Caco-2 (cell line): ENCODE measurements at regions not wholly inside any gene's neighbourhood (a gene's known extent, or its start where the extent isn't known, plus 50 kb on each side); places are given as distances from the start of the nearest gene placed in this dataset.

Source experiments
- BruUV-seq: library from RNA; stranded (reverse); fragments of 400-500 nt; replicated peaks from 2 replicates; lab custom pipeline; 2021; lab: Mats Ljungman, UMichigan
- CTCF ChIA-PET: fragments of 300-600 bp; sonication (Branson Sonifier 250); formaldehyde crosslinking; loops from one replicate; lab custom pipeline; 2022; ENCODE audit warnings: antibody characterized with exemption; lab: Charles Lee
- POLR2A ChIA-PET: fragments of 300-600 bp; sonication (Branson Sonifier 250); formaldehyde crosslinking; loops from one replicate; lab custom pipeline; 2022; ENCODE audit warnings: antibody characterized with exemption; lab: Charles Lee
- DNase-seq, 2 experiments: peaks; one replicate each; pipeline versions ENCODE4 v3.0.0 to v3.0.0-alpha.2; 2020 to 2022
- H3K27me3 ChIP-seq: replicated peaks from 2 replicates; pipeline ENCODE4 v1.6.0; 2011; ENCODE audit warnings: low read length; ENCODE audit not compliant: control insufficient read depth, insufficient read depth
- H3K36me3 ChIP-seq: 2 replicates; pipeline ENCODE4 v1.5.1; 2011; ENCODE audit warnings: low read length; ENCODE audit not compliant: control insufficient read depth, insufficient read depth
- H3K4me1 ChIP-seq: fragments of 250-450 bp; sonication (Bioruptor Pico); 2 replicates; pipeline ENCODE4 v1.5.1; 2020; ENCODE audit warnings: mild to moderate bottlenecking
- H3K4me3 ChIP-seq: 2 replicates; pipeline ENCODE4 v1.5.1; 2011; ENCODE audit warnings: low read depth, mild to moderate bottlenecking, control low read depth, low read length
- H3K9me3 ChIP-seq: fragments of 250-450 bp; sonication (Bioruptor Pico); 2 replicates; pipeline ENCODE4 v1.5.1; 2020; ENCODE audit warnings: mild to moderate bottlenecking, moderate library complexity
- H3K27ac Mint-ChIP-seq: one replicate; pipeline ENCODE4 v1.8.0; 2022; ENCODE audit warnings: mixed read lengths; ENCODE audit not compliant: unreplicated experiment
- H3K27me3 Mint-ChIP-seq: one replicate; pipeline ENCODE4 v1.8.0; 2022; ENCODE audit warnings: mixed read lengths; ENCODE audit not compliant: insufficient read depth, unreplicated experiment
- H3K36me3 Mint-ChIP-seq: one replicate; pipeline ENCODE4 v1.8.0; 2022; ENCODE audit warnings: mild to moderate bottlenecking, mixed read lengths; ENCODE audit not compliant: insufficient read depth, unreplicated experiment
- H3K4me1 Mint-ChIP-seq: one replicate; pipeline ENCODE4 v1.8.0; 2022; ENCODE audit warnings: low read depth, mixed read lengths; ENCODE audit not compliant: unreplicated experiment
- H3K4me3 Mint-ChIP-seq: one replicate; pipeline ENCODE4 v1.8.0; 2022; ENCODE audit warnings: mild to moderate bottlenecking, moderate library complexity, mixed read lengths; ENCODE audit not compliant: unreplicated experiment
- H3K9me3 Mint-ChIP-seq: one replicate; pipeline ENCODE4 v1.8.0; 2022; ENCODE audit warnings: mixed read lengths; ENCODE audit not compliant: unreplicated experiment
- CTCF ChIP-seq, 2 experiments: fragments of 200-600 bp in 1 of 2; IDR thresholded peaks; 1 replicate in 1 of 2; 2 replicates in 1 of 2; pipeline versions ENCODE4 v1.5.1 to v1.8.0; 2011 to 2022; ENCODE audit warnings: antibody characterized with exemption in 1 of 2, control low read depth in 1 of 2, inconsistent platforms in 1 of 2, low read depth in 1 of 2, low read length in 1 of 2, mild to moderate bottlenecking in 1 of 2, moderate library complexity in 1 of 2; ENCODE audit not compliant: insufficient read depth in 1 of 2, severe bottlenecking in 1 of 2, unreplicated experiment in 1 of 2
- intact Hi-C: fragments of 100-400 bp; cut with micrococcal nuclease; formaldehyde crosslinking; loops from one replicate; pipeline ENCODE4 v1.10.0; 2022; ENCODE audit not compliant: unreplicated experiment

GRCh38 chr6:9138936-9139335, 703.6 kb upstream of the SLC35B3 start:
- Mint-ChIP-seq H3K27ac (no peak overlapping the region), H3K9me3 (peaks cover 9% of the 10 kb centered on the region)
- CTCF ChIA-PET: no interaction called here

DNA sequence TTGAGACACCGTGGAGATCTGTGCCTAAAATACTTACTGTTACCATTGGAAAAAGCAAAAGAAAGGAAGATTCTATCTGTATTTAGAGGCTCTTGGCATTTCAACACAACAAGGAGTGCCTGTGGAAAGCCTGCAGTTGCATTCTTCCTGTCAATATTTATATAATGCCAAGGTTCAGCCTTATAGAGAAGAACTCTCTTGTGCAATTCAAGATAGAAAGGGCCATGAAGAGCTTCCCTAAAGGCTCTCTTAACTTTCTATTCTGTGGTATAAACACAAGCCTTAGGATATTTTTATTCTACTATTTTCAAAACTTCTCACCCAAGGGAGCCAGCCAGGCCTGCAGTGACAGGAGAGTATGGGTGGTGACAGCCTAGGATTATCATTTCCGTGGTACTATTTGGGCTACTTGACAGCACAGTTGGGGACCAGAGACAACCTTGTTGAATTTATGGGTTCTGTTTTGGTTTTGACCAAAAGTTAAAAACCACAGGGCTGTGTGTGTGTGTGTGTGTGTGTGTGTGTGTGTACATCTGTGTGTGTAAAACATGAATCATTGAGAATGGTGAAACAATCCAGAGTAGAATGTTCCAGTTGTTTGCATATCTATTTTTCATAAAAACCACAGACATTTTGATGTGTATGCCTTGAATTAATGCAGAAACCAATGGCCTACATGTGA, 700.9 kb upstream of the SLC35B3 start:
- H3K27me3 ChIP-seq: no peaks in the 10 kb centered on the region
- no peaks in the 10 kb centered on the region for H3K36me3 ChIP-seq
- no TSS peak for BruUV-seq
- peaks cover 2% of the 10 kb centered on the region for H3K4me1 Mint-ChIP-seq
- H3K27ac Mint-ChIP-seq: no peak overlapping the region
- H3K4me3 Mint-ChIP-seq: no peak overlapping the region
- H3K4me1 ChIP-seq: no peaks in the 10 kb centered on the region; the same call in 1 of the 2 replicates
- POLR2A ChIA-PET: no interaction called here
- no peaks in the 10 kb centered on the region for H3K9me3 Mint-ChIP-seq
- DNase-seq: no peak
- CTCF ChIA-PET: no interaction called here
- no peak for TF ChIP-seq CTCF (IDR thresholded peaks at IDR 0.05; ENCODE audit: insufficient read depth in 1 of 2, low read depth in 1 of 2, low read length in 1 of 2, severe bottlenecking in 1 of 2, unreplicated experiment in 1 of 2)
- H3K9me3 ChIP-seq: no peaks in the 10 kb centered on the region
- no peaks in the 10 kb centered on the region for H3K27me3 Mint-ChIP-seq
- intact Hi-C loops: no loop called here
- no peak overlapping the region for H3K4me3 ChIP-seq
- no peaks in the 10 kb centered on the region for H3K36me3 Mint-ChIP-seq

More at GRCh38 chr6:9138936-9139335, 703.6 kb upstream of the SLC35B3 start:
- no peak for DNase-seq
- Histone ChIP-seq H3K4me3 (no peak overlapping the region), H3K9me3 (no peaks in the 10 kb centered on the region), H3K4me1 (no peaks in the 10 kb centered on the region; the same call in 1 of the 2 replicates), H3K27me3 (no peaks in the 10 kb centered on the region), H3K36me3 (no peaks in the 10 kb centered on the region)
- H3K36me3 Mint-ChIP-seq: no peaks in the 10 kb centered on the region
- intact Hi-C loops: no loop called here
- no TSS peak for BruUV-seq
- no peak overlapping the region for H3K4me3 Mint-ChIP-seq
- H3K4me1 Mint-ChIP-seq: peaks cover 7% of the 10 kb centered on the region
- H3K27me3 Mint-ChIP-seq: peaks cover 2% of the 10 kb centered on the region
- TF ChIP-seq CTCF (IDR thresholded peaks at IDR 0.05; ENCODE audit: insufficient read depth in 1 of 2, low read depth in 1 of 2, low read length in 1 of 2, severe bottlenecking in 1 of 2, unreplicated experiment in 1 of 2): no peak
- POLR2A ChIA-PET: no interaction called here

DNA sequence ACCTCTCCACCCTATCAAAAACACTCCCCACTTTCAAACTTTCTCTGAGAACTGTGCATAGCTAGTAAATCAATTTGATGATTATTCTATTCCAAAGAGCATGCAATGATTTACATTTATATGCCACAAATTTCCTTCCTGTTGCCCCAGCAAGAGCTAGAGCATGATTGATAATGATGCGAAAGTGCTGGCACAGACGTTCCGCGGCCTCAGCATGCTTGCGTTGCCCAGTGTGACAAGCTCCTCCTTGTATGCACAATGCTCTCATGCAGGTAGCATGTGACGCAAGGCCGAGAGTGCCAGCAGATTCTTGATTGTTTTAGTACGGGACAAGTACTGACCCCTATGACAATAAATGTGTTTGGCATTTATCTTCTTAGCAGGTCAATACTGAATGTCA, 696.3 kb upstream of the SLC35B3 start:
- no peaks in the 10 kb centered on the region for H3K4me1 Mint-ChIP-seq
- no peaks in the 10 kb centered on the region for H3K27me3 Mint-ChIP-seq
- H3K27ac Mint-ChIP-seq: no peak overlapping the region
- H3K9me3 ChIP-seq: no peaks in the 10 kb centered on the region
- no peaks in the 10 kb centered on the region for H3K9me3 Mint-ChIP-seq
- no peak overlapping the region for H3K4me3 ChIP-seq
- H3K4me3 Mint-ChIP-seq: no peak overlapping the region
- H3K36me3 Mint-ChIP-seq: no peaks in the 10 kb centered on the region
- ChIA-PET POLR2A (no interaction called here), CTCF (no interaction called here)
- no peaks in the 10 kb centered on the region for H3K4me1 ChIP-seq
- intact Hi-C loops: no loop called here
- peak in 1 of 2 experiments; percentile 3 for DNase-seq
- no TSS peak for BruUV-seq
- no peaks in the 10 kb centered on the region for H3K36me3 ChIP-seq
- no peak for TF ChIP-seq CTCF (IDR thresholded peaks at IDR 0.05; ENCODE audit: insufficient read depth in 1 of 2, low read depth in 1 of 2, low read length in 1 of 2, severe bottlenecking in 1 of 2, unreplicated experiment in 1 of 2)
- no peaks in the 10 kb centered on the region for H3K27me3 ChIP-seq
